ENCODE measurements at regions not wholly inside any gene's neighbourhood (a gene's known extent, or its start where the extent isn't known, plus 50 kb on each side); places are given as distances from the start of the nearest gene placed in this dataset.

DNA sequence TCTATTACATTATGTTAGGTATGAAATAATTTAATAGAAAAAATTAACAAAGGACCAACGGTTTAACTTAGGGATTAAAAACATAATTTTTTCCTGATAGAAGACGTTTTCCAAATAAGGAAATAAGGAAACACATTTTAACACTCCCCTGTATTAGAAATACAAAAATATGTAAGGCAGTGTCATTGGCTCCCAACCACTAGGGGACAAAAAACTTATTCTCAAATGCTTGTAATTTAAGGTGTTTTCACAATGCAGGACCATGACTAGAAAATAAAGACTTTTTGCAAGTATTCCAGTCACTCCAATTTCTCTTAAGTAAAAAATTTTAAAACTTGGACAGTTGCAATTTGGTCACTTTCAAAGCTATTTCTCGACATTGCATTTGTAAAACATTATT, 98.8 kb upstream of the ODAD2 start:
- TF ChIP-seq CBX8 (IDR thresholded peaks at IDR 0.05; ENCODE audit: borderline replicate concordance, extremely low read depth, low read depth, low read length, poor library complexity, severe bottlenecking) = no peak
- TF ChIP-seq HMG20A (CRISPR knock-in tag; conservative IDR thresholded peaks at IDR 0.05) = no peak
- no peak for TF ChIP-seq MEF2D (tag; conservative IDR thresholded peaks at IDR 0.05; ENCODE audit: low read depth)
- TF ChIP-seq ZNF174 (CRISPR knock-in tag; IDR thresholded peaks at IDR 0.05) = no peak
- no peak for TF ChIP-seq SPI1 (IDR thresholded peaks at IDR 0.05; ENCODE audit: borderline replicate concordance, low read depth, low read length)
- TF ChIP-seq FOXJ2 (tag; IDR thresholded peaks at IDR 0.05) = no peak
- no peak for TF ChIP-seq ETV1 (tag; conservative IDR thresholded peaks at IDR 0.05; ENCODE audit: low read depth)
- Histone ChIP-seq H3K27ac (ENCODE audit: extremely low read depth, low read depth, low read length) (no peak overlapping the region), H3K9me3 (replicated peaks; ENCODE audit: control insufficient read depth, insufficient read depth, low read depth, low read length) (no peaks in the 10 kb centered on the region), H3K4me3 (no peak overlapping the region), H3K36me3 (ENCODE audit: control insufficient read depth, insufficient read depth, low read length) (no peaks in the 10 kb centered on the region), H4K20me1 (replicated peaks; ENCODE audit: control insufficient read depth, insufficient read depth, low read length) (no peaks in the 10 kb centered on the region), H3K4me1 (replicated peaks in 1 of 2; ENCODE audit: control insufficient read depth in 2 of 2, insufficient read depth in 2 of 2, low read length in 2 of 2) (no peaks in the 10 kb centered on the region), H3K27me3 (ENCODE audit: control insufficient read depth in 2 of 2, insufficient read depth in 2 of 2, low read length in 2 of 2) (no peaks in the 10 kb centered on the region), H3K79me2 (ENCODE audit: control insufficient read depth, insufficient read depth, low read length) (no peaks in the 10 kb centered on the region), H3K9me1 (ENCODE audit: control insufficient read depth, insufficient read depth, low read length) (no peaks in the 10 kb centered on the region), H3K4me2 (ENCODE audit: insufficient read depth, low read length) (no peak overlapping the region), H3K9ac (ENCODE audit: insufficient read depth in 1 of 2, low read depth in 2 of 2, low read length in 2 of 2) (no peak overlapping the region), H2AFZ (ENCODE audit: low read depth, low read length) (no peak overlapping the region)
- no peak for ATAC-seq
- in situ Hi-C loops (cut with MboI) = no loop called here
- intact Hi-C loops (cut with micrococcal nuclease) = no loop called here
- no peak for DNase-seq (ENCODE audit: extremely low read depth in 1 of 4, low spot score in 3 of 4)
- no peak for FAIRE-seq
- BruUV-seq (replicated peaks) = no TSS peak
- WGBS (ENCODE audit: insufficient coverage, low coverage, missing lambda C conversion rate) = 0% methylated on average over 3 of the region's 3 CpGs
- ChIA-PET POLR2A (no interaction called here), CTCF (ENCODE audit: low intra/inter-chr PET ratio) (no interaction called here)
